NCI-H187 (cell line): ENCODE measurements at regions not wholly inside any gene's neighbourhood (a gene's known extent, or its start where the extent isn't known, plus 50 kb on each side); places are given as distances from the start of the nearest gene placed in this dataset.

Experiments
- DNase-seq, 2 experiments: peaks; one replicate each; lab custom pipeline; 2025; lab: John Stamatoyannopoulos, UW

- no peak for DNase-seq
Observed at GRCh38 chr2:128493880-128494279, 175.2 kb upstream of the HS6ST1 start.

- DNase-seq, result no peak
Observed at GRCh38 chr2:128494307-128494639, 175.6 kb upstream of the HS6ST1 start.

GRCh38 chr2:128494640-128495321 is 176.1 kb upstream of the HS6ST1 start:
- DNase-seq, result no peak

- DNase-seq, result no peak
Observed at GRCh38 chr2:128495996-128496547, 177.4 kb upstream of the HS6ST1 start.

GRCh38 chr2:128496700-128497099 is 178.0 kb upstream of the HS6ST1 start:
- no peak for DNase-seq

GRCh38 chr2:128497461-128497860 is 178.8 kb upstream of the HS6ST1 start:
- no peak for DNase-seq

GRCh38 chr2:128498086-128498485 is 179.4 kb upstream of the HS6ST1 start:
- no peak for DNase-seq

- no peak for DNase-seq
Observed at GRCh38 chr2:128498589-128498988, 179.9 kb upstream of the HS6ST1 start.

- no peak for DNase-seq
Observed at GRCh38 chr2:128499367-128500137, 180.9 kb upstream of the HS6ST1 start.

GRCh38 chr2:128500138-128500800 is 181.6 kb upstream of the HS6ST1 start:
- DNase-seq, result no peak

GRCh38 chr2:128501006-128501690 is 182.5 kb upstream of the HS6ST1 start:
- no peak for DNase-seq

- DNase-seq, result no peak
Observed at GRCh38 chr2:128501700-128502099, 183.0 kb upstream of the HS6ST1 start.

- DNase-seq, result no peak
Observed at GRCh38 chr2:128502200-128502599, 183.5 kb upstream of the HS6ST1 start.

- DNase-seq, result no peak
Observed at GRCh38 chr2:128502638-128503246, 184.1 kb upstream of the HS6ST1 start.

GRCh38 chr2:128503399-128504245 is 185.0 kb upstream of the HS6ST1 start:
- DNase-seq, result no peak

- DNase-seq, result no peak
Observed at GRCh38 chr2:128504246-128505149, 185.8 kb upstream of the HS6ST1 start.

- no peak for DNase-seq
Observed at GRCh38 chr2:128505150-128505490, 186.5 kb upstream of the HS6ST1 start.

GRCh38 chr2:128505575-128506526 is 187.2 kb upstream of the HS6ST1 start:
- DNase-seq, result no peak

GRCh38 chr2:128506534-128506933 is 187.9 kb upstream of the HS6ST1 start:
- DNase-seq, result no peak
